Kasumi-1 (cell line): ENCODE measurements at regions not wholly inside any gene's neighbourhood (a gene's known extent, or its start where the extent isn't known, plus 50 kb on each side); places are given as distances from the start of the nearest gene placed in this dataset.
A peak's percentile ranks its signal among the peaks of the same experiment; 100 is the strongest.
"Not testable (repeated sequence)": the region's sequence is repeated elsewhere in the genome, so short reads cannot be mapped to it uniquely, and the experiment has no call there.

Experiments
- DNase-seq, 2 experiments: peaks; one replicate each; lab custom pipeline; 2025; lab: John Stamatoyannopoulos, UW

- no peak for DNase-seq
Measured at GRCh38 chr13:61358599-61358998, 57.0 kb downstream of the PCDH20 start.

GRCh38 chr13:61350341-61350740 is 65.3 kb downstream of the PCDH20 start:
- no peak for DNase-seq

GRCh38 chr13:61339054-61339621 is 76.5 kb downstream of the PCDH20 start:
- no peak for DNase-seq

- DNase-seq = no peak
Measured at GRCh38 chr13:61316647-61317046, 99.0 kb downstream of the PCDH20 start.

GRCh38 chr13:61294467-61295191 is 121.0 kb downstream of the PCDH20 start:
- DNase-seq = no peak

- peak; percentile 65 to 73 for DNase-seq
Measured at GRCh38 chr13:61286148-61286745, 129.4 kb downstream of the PCDH20 start.

- DNase-seq = no peak
Measured at GRCh38 chr13:61277586-61278276, 137.9 kb downstream of the PCDH20 start.

GRCh38 chr13:61277088-61277487 is 138.6 kb downstream of the PCDH20 start:
- DNase-seq = no peak

GRCh38 chr13:61276401-61276800 is 139.2 kb downstream of the PCDH20 start:
- DNase-seq = no peak

- DNase-seq = no peak
Measured at GRCh38 chr13:61275736-61276135, 139.9 kb downstream of the PCDH20 start.

- DNase-seq = no peak
Measured at GRCh38 chr13:61275251-61275650, 140.4 kb downstream of the PCDH20 start.

GRCh38 chr13:61266896-61267295 is 148.8 kb downstream of the PCDH20 start:
- not testable (repeated sequence) for DNase-seq

GRCh38 chr13:61261746-61262472 is 153.7 kb downstream of the PCDH20 start:
- DNase-seq = no peak

GRCh38 chr13:61258185-61258584 is 157.5 kb downstream of the PCDH20 start:
- peak; percentile 3 to 29 for DNase-seq

- peak; percentile 20 to 57 for DNase-seq
Measured at GRCh38 chr13:61255040-61255796, 160.4 kb downstream of the PCDH20 start.

GRCh38 chr13:61253105-61253877 is 162.4 kb downstream of the PCDH20 start:
- peak; percentile 41 to 59 for DNase-seq

GRCh38 chr13:61252213-61252612 is 163.4 kb downstream of the PCDH20 start:
- DNase-seq = no peak

- DNase-seq = no peak
Measured at GRCh38 chr13:61247149-61247936, 168.3 kb downstream of the PCDH20 start.

GRCh38 chr13:61246351-61246750 is 169.3 kb downstream of the PCDH20 start:
- DNase-seq = no peak

GRCh38 chr13:61215601-61216000 is 200.0 kb downstream of the PCDH20 start:
- no peak for DNase-seq
